ENCODE measurements at regions not wholly inside any gene's neighbourhood (a gene's known extent, or its start where the extent isn't known, plus 50 kb on each side); places are given as distances from the start of the nearest gene placed in this dataset.

DNA sequence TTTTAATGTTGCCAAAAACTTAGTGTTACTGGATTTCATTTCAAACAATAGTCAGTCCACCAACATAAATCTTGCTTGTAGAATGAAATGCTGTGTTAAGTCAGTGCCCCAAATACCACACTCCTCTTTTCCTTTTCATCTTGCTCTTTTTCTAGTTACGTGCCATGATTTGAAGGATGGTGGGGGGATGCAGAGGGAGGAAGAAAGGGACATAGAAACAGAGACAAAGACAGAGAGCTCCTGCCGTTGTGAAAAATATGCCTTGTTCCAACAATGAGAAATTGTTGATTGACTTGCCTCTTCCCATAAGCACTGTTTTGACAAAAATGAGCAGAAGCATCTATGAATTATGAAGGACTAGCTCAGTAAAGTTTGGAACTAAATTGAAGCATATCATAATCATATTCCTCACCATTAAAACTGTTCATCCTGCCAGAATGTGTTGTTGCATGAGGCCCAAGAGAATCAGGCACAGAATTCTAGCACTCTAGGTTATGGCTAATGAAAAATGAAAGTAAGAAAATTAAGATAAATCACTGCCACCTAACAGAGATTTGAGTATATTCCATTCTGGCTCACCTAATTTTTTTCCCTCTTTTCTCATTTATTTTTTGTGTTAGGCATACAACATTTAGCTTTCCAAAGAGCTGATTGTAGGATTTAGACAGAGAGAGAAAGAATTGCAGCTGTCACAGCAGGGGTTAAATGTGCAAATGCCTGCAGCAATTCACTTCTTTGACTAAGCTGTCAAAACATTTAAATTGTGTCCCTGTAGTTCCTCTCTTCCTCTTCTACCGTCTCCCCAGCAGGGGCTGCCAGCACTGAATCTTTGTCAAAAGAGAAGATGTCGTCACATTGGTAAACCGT is 111.6 kb upstream of the PTPN13 start:
- TF ChIP-seq, protein P1, sequence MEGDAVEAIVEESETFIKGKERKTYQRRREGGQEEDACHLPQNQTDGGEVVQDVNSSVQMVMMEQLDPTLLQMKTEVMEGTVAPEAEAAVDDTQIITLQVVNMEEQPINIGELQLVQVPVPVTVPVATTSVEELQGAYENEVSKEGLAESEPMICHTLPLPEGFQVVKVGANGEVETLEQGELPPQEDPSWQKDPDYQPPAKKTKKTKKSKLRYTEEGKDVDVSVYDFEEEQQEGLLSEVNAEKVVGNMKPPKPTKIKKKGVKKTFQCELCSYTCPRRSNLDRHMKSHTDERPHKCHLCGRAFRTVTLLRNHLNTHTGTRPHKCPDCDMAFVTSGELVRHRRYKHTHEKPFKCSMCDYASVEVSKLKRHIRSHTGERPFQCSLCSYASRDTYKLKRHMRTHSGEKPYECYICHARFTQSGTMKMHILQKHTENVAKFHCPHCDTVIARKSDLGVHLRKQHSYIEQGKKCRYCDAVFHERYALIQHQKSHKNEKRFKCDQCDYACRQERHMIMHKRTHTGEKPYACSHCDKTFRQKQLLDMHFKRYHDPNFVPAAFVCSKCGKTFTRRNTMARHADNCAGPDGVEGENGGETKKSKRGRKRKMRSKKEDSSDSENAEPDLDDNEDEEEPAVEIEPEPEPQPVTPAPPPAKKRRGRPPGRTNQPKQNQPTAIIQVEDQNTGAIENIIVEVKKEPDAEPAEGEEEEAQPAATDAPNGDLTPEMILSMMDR (IDR thresholded peaks at IDR 0.05 in 4 of 5, conservative IDR thresholded peaks at IDR 0.05 in 1 of 5) = no peak
- TF ChIP-seq POLR2A (IDR thresholded peaks at IDR 0.05) = no peak
